HG02884 (cell line): ENCODE measurements at regions not wholly inside any gene's neighbourhood (a gene's known extent, or its start where the extent isn't known, plus 50 kb on each side); places are given as distances from the start of the nearest gene placed in this dataset.
"Not testable (repeated sequence)": the region's sequence is repeated elsewhere in the genome, so short reads cannot be mapped to it uniquely, and the experiment has no call there.

Experiments
- ATAC-seq: cut with Tn5 transposase; IDR thresholded peaks from one replicate; pipeline ENCODE4 v1.9.1; 2021; ENCODE audit warnings: mild to moderate bottlenecking, moderate library complexity; ENCODE audit not compliant: unreplicated experiment

DNA sequence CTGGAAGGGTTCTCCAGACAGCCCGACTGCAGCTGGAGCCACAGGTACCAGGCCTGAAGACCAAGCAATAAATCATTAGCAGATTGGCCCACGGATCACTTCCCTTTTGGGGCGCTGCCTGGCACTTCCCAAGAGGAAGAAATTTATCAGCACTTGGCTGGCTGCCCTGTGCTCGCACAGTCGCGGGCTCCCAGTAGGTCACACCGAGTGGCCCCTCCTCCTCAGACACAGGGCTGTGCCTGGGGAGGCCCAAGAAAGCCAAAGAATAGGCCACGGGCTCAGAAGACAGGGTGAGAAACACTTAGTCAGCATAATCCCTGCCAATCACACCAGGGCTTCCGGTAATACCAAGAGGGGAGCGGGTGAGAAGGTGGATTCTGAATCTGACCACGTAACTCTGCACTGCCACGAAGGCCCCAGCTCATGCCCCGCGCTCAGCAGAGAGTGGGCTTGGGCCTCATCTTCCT is 115.7 kb upstream of the MSX2 start:
- no peak for ATAC-seq

DNA sequence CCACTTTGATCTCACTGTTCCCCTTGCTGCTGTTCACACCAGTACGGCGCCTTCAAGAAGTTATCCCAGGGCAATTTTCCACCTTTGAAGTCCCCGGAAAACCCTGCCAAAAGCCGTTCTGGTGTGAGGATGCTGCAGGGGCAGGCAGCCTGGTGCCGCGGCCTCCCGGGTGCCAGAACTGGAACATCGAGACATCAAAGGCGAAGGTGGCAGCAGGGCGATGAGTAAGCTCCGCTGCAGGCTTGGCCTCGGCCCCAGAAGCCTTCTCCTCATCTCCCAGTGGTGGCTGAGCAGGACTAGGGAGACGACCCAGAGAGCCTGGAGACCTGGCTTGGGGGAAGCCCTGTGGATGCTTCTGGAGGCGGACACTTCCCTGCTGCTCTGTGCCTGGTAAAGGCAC is 115.3 kb upstream of the MSX2 start:
- ATAC-seq = no peak

DNA sequence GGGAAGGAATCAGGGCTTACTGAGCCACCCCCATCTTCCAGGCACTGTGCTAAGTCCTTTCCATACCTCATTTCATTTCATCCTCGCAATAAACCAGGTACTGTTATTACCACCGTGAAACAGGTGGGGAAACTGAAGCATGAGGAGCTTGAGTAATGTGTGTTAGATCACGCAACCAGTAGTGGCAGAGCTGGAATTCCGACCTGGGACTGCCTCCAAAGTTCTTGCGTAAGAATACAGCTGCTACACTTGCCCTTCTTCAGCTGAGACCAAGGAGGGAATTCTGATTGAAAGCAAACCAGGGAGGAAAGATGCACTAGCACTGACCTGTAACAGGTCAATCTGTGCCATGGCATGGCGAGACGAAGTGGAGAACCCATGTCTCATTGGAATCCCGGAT is 113.4 kb upstream of the MSX2 start:
- no peak for ATAC-seq

DNA sequence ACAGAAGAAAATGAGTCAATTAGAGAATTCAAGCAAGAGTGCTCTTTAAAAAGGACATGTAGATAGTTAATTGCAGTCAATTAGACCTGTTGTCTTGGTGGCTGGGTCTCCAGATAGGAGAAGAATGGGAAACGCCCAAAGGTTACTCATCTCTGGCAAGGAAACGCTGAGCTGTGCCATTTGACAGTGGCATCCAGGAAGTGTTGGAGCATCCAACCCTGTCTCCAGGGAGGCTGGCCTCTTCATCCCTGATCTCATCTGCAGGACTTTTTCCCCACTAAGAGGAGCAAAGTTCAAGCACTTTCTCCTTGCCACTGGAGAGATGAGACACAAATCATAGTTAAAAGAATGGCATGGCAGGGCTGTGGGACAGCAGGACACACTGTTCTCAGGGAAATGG is 111.7 kb upstream of the MSX2 start:
- ATAC-seq = no peak

DNA sequence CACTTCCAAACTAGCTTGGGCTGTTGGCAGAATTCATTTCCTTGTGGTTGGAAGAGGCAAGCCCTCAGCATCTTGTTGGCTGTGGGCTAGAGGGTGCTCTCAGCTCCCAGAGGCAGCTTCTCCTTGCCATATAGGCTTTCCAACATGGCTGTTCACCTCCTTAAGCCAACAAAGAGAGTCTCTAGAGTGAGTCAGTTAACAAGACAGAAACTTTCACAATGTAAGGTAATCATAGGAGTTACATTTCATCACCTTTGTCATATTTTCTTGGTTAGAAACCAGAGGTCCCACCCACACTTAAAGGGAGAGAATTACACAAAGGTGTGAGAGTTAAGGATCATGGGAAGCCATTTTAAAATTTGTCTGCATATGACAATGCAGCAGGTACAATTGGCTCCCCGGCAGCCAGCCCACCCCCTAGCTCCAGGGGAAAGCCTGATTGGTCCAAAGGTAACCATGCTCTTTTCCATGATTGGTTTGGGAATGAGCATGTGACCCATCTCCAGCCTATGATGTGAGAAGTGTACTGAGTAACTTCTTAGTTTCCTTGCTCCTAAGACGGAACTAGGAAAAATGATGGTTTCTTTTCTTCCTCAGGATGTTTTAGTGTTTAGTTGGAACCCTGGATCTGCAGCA is 109.8 kb upstream of the MSX2 start:
- no peak for ATAC-seq

DNA sequence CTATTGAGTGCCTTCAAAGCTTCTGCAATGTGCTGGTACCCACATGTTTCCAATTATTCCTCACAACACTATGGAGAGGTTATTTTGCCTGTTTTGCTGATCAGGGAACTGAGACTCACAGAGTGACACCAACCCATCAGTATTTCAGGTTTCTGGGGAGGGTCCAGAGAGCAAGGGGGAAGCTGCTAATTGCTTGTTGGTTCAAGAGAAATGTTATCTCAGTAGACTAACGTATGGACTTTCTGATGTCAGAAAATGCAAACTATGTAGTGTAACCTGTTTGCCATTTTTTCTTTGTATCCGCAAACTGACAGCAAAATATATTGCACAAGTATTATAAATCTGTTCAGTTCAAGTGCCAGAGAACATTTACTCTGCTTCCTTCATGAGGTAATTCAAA is 108.3 kb upstream of the MSX2 start:
- no peak for ATAC-seq

DNA sequence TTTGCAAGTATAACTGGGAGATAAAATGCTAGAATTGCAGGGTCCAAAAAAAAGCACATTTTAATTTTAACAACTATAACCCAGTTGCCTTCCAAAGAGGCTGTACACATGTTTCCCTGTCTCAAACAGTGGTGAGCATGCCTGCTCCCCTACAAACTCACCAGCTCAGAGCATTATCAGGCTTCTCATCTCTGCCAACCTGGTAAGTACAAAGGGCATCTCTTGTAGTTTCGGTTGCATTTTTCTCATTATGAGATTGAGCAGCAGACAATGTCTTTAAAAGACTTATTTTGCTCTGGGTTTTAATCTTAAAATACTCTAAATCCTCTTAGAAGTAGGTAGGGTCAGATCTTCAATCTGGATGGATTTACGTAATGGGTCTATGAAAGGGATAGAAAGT is 107.1 kb upstream of the MSX2 start:
- no peak for ATAC-seq

DNA sequence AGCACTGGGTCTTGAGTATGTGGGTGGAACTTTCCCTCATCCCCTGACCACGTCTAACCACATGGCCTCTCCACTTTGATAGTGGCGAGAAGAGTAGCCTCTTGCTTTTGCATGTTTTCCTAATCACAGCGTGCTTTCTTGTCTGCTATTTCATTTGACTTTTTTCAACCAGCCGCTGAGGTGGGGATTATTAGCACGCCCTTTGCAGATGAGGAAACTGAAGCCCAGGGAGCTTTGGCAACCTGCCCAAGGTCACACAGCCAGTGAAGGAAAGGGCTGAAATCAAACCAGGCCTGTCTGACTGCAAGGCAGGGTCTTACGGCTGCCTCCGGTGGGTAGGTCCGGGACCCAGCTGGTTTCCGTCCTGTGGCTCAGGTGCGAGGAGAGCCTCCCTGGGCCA is 106.5 kb upstream of the MSX2 start:
- ATAC-seq = no peak

DNA sequence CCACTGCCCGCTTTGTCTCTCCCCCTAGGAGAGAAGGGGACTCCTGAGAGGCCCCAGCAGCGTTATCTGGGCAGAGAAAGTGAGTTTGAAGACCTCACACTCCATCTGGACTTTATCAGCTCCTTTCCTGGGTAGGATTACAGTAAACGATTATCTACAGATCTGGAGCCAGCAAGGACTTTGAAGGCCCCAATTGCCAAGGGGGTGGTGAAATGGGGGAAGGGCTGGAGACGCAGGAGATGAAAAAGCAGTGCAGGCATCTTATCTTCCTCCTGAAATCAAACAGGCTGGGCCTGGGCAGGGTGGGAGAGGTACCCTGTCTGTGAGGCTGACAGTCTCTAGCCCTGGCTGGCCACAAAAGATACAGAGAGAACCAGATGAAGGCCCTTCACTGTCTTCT is 105.8 kb upstream of the MSX2 start:
- no peak for ATAC-seq

DNA sequence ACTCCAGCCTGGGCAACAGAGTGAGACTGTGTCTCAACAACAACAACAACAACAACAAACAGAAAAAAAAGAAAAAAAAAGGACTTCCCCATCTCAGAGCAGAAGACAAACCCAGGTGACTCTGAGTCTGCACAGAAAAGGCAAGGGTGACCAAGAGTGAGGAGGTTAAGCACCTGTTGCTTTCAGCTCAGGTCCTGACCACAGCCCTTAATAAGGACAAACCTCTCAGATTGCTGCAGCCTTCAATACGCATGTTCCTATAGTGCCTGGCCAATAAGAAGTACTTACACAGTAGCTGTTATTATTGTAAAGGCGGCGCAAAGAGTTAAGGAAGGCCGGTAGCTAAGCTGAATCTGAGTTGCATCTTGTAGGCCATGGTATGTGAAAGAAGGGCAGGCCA is 102.3 kb upstream of the MSX2 start:
- no peak for ATAC-seq

DNA sequence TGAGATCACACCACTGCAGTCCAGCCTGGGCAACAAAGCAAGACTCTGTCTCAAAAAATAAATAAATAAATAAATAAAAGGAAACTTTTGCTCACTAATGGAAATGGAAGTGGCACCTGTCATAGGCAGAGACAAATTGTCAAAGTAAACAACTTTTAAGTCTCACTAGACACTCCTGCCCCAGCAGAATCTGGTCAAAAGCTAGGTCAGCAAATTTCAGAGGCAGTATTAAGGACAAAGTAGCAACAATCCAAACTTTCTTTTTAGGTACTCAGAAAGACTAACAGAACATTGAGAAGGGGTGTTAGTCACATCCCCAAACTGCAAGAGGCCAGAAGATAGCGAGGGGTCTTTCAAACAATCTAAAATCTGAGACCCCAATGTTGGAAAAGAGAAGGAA is 101.4 kb upstream of the MSX2 start:
- no peak for ATAC-seq

DNA sequence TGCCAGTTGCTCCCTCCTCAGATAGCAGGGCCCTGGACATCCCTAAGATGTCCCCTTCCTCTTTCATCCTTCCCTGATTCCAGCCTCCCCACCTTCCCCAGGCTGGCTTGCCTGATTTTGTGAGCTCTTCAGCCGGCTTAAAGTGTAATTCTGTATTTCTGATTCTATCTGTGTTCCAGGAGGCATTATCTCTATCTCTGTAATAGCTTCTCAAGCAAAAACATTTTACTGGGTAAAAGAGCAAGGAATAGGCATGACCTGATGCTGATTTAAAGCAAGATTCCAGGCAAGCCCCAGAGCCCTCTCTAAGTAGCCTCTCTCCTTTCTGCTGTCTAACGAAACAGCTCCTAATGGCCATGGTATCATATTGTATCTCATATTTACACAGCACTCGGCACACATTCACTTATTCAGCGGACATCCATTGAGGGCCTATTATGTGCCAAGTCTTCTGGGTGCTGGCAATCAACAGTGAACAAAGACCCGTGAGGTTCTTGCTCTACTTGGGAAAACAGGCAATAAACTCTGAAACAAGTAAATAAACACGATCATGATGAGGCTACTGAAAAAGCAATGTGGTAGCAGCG is 100.9 kb upstream of the MSX2 start:
- ATAC-seq = no peak

DNA sequence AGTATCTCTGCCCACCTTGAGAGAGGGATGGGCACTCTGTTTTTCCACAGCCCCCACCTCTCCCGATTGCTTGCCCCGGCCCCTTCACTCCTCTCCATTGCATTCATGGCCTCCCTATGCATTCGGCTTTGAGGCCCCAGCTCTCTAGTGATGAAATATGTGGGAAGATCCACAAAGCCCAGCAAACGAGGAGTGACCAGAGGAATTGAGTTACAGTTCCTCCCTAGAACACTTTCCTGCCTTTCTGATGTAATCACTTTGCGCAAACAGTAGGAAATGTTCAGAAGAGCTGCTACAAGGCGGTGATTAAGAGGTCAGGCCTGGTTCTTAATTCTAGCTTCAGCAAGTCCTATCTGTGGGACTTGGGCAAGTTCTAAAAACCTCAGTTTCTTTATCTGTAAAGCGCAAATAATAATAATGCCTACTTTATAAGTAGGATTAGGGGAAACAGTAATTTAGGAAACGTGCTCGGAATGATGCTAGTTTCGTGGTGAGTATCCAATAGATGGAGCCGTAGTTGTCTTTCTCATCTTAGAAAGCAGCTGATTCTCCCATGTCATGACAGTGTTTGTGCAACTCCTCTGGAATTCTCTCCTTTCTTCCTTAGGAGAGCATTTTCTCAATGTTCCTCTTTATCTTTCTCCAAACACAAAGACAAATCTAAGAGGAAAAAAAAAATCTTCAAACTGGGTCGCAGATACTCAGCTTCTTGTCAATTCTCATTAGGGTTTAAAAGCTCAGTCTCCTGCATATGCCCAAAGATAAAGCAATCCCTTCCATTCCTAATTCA is 99.5 kb upstream of the MSX2 start:
- ATAC-seq = no peak

DNA sequence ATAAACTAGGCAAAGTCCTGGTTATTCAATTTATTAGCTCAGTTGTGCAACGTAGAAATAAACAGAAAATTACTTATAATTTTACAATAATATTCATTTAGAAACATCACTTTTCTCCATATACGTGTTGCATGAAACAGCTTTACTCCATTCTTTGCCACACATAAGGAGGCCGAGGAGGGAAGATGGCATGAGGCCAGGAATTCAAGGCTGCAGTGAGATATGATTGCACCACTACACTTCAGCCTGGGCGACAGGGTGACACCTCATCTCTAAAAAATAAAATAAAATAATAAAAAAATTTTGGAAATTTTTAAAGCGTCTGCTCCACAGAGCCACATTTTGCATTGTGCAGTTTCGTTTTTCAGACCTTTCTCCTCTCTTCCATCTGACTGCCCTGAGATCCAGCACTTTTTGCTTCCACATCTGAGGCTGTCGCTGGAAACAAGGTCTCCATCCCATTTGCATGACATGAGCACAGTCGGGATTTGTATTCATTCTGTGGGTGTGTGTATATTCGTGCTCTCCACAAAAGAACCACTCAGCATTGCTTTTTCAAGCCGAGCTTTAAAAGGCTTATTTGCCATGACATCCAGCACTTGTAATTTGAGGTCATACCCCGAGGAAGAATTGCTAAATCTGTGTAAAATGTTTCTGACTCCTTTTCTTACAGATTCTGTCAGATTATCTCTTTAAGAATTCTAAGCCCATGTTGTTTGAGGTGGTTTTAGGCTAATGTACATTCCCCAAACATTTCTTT is 98.6 kb upstream of the MSX2 start:
- no peak for ATAC-seq

DNA sequence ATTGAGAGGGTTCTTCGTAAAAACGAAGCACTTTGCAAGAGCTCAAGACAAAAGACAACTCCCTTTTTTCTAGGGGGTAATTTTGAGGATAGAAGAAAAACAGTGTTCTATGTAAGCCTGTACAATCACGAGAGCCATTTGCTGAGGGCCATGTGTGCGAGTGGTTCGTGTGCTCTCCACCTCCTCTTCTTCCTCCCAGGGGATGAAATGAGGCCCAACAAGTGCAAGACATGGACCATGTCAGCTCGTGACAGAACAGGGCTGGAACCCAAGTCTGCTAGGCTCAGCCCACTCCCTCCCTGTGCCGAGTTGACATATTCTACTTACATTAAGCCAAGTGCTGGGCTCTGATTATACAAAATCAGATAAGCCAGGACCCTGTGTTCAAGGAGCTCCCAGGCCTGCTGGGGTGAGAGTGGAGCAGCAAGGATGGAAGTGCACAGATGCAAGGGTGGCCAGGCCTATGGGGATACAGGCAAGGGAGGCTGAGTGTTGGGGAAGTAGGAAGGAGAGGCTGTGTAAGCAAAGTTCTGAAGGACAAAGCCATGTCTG is 97.9 kb upstream of the MSX2 start:
- ATAC-seq = no peak

DNA sequence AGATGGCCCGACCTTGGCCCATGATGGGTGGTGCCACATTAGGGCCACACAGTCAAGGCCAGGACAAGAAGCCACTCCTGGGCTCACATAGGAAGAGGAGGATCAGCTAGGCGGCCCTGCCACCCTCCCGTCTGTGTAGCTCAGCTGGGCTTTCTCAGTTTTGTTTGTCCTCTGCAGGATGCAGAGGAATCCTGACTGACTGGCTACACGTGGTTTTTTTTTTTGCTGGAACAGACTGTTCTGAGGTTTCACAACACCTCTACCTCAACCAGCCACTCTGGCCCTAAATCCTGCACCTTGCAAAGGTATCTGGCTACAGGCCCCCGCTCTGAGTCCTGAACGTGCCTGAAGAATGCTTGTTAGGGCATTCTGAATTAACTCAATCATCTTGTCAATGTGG is 88.3 kb upstream of the MSX2 start:
- ATAC-seq = no peak

DNA sequence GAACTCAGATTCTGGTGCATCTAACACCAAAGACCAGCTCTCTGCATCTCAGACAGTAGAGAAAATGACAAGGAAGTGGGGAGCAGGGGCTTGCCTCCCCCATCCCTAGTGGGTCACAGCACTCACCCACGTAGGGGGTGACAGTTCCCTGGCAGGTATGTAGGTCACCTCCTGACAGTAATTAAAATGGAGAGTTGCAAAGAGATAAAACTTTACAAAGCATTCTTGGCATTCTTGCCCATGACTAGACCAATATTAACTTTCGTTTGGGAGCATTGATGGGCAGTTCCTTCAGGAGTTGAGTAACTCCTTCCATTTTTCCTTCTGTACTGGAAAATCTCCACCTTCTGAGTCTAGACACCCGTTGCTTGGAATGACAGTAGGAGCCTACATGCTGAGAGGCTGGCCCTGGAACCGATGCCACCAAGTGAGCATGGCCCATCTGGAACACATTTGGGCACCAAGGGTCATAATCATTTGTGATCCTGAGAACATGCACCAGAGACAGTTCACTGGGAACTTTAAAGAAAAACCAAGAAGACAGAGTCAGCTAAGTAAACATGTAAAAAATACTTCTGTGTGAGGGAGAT is 81.5 kb upstream of the MSX2 start:
- ATAC-seq = no peak

DNA sequence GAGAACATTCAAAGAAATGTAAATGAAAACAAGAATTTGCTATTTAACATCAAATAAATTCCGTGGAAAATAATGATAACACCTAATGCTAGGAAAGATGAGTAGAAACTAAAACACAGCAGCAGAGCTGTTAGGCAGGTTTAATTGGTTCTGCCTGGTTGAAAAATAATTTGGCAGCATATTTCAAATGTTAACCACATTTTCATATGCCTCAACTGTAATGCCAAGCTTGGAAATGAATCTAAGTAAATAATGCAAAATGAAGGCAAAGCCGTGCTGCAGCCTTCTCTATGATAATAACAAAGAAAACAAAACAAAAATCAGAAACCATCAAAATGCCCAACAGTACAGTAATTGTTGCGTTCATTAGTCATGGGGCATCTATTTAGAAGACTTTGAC is 79.9 kb upstream of the MSX2 start:
- no peak for ATAC-seq

DNA sequence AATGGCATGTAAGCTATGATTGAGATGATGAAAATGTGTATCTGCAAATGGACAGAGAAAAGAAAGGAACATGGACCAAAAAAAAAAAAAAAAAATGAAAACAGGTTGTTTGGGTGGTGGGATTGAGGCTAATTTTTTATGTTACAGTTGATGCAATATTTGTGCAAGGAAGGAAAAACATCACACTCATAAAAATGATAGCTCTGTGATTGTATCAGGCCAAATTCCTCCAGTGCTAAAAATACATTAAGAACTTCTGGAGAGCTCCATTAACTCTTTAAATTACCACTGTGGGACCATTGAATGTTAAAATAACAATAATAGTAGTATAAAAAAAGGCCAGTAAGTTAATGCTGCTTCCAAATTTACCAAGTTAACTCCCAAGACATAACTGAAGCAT is 79.5 kb upstream of the MSX2 start:
- ATAC-seq = no peak

DNA sequence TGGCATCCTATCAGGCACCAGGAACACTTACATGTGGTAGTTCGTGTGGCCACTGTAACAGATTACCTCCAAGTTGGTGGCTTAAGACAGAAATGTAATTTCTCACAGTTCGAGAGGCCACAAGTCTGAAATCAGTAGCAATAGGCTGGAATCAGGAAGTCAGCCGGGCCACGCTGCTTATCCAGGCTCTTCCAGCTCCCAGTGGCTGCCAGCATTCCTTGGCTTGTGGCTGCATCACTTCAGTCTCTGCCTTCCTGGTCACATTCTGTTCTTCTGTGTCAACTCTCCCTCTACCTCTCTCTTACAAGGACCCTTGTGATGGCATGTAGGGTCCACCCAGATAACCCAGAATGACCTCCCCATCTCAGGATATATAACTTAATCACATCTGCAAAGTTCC is 78.7 kb upstream of the MSX2 start:
- ATAC-seq = no peak

DNA sequence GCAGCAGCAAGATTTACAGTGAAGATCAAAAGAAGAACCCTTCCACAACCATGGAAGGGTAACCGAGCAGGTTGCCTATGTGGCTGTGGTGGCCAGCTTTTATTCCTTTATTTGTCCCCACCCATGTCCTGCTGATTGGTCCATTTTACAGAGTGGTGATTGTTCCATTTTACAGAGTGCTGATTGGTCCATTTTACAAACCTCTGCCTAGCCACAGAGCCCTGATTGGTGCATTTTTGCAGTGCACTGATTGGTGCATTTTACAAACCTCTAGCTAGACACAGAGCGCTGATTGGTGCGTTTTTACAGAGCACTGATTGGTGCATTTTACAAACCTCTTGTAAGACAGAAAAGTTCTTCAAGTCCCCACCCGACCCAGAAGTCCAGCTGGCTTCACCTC is 75.8 kb upstream of the MSX2 start:
- not testable (repeated sequence) for ATAC-seq
